Mesenchymal stem cell (in vitro differentiated cells and primary cell): ENCODE measurements at regions not wholly inside any gene's neighbourhood (a gene's known extent, or its start where the extent isn't known, plus 50 kb on each side); places are given as distances from the start of the nearest gene placed in this dataset.
A peak's percentile ranks its signal among the peaks of the same experiment; 100 is the strongest.

Experiments
- DNase-seq: peaks from one replicate; pipeline ENCODE4 v3.0.0-alpha.2; 2013
- H2AFZ ChIP-seq: one replicate; pipeline ENCODE4 v1.6.1; 2013; ENCODE audit warnings: low read depth, mild to moderate bottlenecking, control low read depth, inconsistent platforms, low read length, moderate library complexity
- H2AK5ac ChIP-seq: 2 replicates; pipeline ENCODE4 v1.6.1; 2013; ENCODE audit warnings: low read length, moderate library complexity, mild to moderate bottlenecking, inconsistent platforms; ENCODE audit not compliant: severe bottlenecking
- H2BK120ac ChIP-seq: one replicate; pipeline ENCODE4 v1.6.1; 2013; ENCODE audit warnings: low read depth, mild to moderate bottlenecking, inconsistent platforms, low read length, moderate library complexity
- H2BK12ac ChIP-seq, 2 experiments: one replicate each; pipeline ENCODE4 v1.6.1; 2013; ENCODE audit warnings: inconsistent platforms in 2 of 2, low read length in 2 of 2, mild to moderate bottlenecking in 2 of 2, moderate library complexity in 2 of 2, control low read depth in 1 of 2
- H2BK15ac ChIP-seq: one replicate; pipeline ENCODE4 v1.6.1; 2013; ENCODE audit warnings: mild to moderate bottlenecking, low read depth, inconsistent platforms; ENCODE audit not compliant: poor library complexity, severe bottlenecking
- H2BK5ac ChIP-seq: 2 replicates; pipeline ENCODE4 v1.6.1; 2013; ENCODE audit warnings: low read depth, mild to moderate bottlenecking, low read length, control low read depth, inconsistent platforms; ENCODE audit not compliant: poor library complexity, severe bottlenecking
- H3K14ac ChIP-seq, 2 experiments: one replicate each; pipeline ENCODE4 v1.6.1; 2013; ENCODE audit warnings: inconsistent platforms in 2 of 2, low read length in 2 of 2, control low read depth in 1 of 2, mild to moderate bottlenecking in 1 of 2, moderate library complexity in 1 of 2
- H3K18ac ChIP-seq, 2 experiments: one replicate each; pipeline ENCODE4 v1.6.1; 2013; ENCODE audit warnings: inconsistent platforms in 2 of 2, low read length in 2 of 2, control low read depth in 1 of 2, low read depth in 1 of 2, mild to moderate bottlenecking in 1 of 2
- H3K23ac ChIP-seq, 2 experiments: one replicate each; pipeline ENCODE4 v1.6.1; 2013; ENCODE audit warnings: inconsistent platforms in 2 of 2, low read length in 2 of 2, mild to moderate bottlenecking in 2 of 2, moderate library complexity in 2 of 2, control low read depth in 1 of 2
- H3K27ac ChIP-seq: 2 replicates; pipeline ENCODE4 v1.5.1; 2013; ENCODE audit warnings: mild to moderate bottlenecking, moderate library complexity, low read length, control low read depth, inconsistent platforms; ENCODE audit not compliant: poor library complexity, severe bottlenecking
- H3K27me3 ChIP-seq, 2 experiments: 2 replicates each; pipeline versions ENCODE4 v1.6.1 to v1.7.0; 2013; ENCODE audit warnings: low read length in 2 of 2, mild to moderate bottlenecking in 2 of 2, moderate library complexity in 2 of 2, control low read depth in 1 of 2, inconsistent platforms in 1 of 2; ENCODE audit not compliant: control insufficient read depth in 1 of 2, insufficient read depth in 1 of 2
- H3K36me3 ChIP-seq, 2 experiments: 2 replicates each; pipeline versions ENCODE4 v1.6.1 to v1.7.0; 2013; ENCODE audit warnings: low read length in 2 of 2, control low read depth in 1 of 2, inconsistent platforms in 1 of 2, low read depth in 1 of 2, mild to moderate bottlenecking in 1 of 2; ENCODE audit not compliant: insufficient read depth in 2 of 2, control insufficient read depth in 1 of 2
- H3K4ac ChIP-seq, 2 experiments: one replicate each; pipeline ENCODE4 v1.6.1; 2013; ENCODE audit warnings: inconsistent platforms in 2 of 2, low read length in 2 of 2, mild to moderate bottlenecking in 2 of 2, moderate library complexity in 2 of 2, control low read depth in 1 of 2, low read depth in 1 of 2
- H3K4me1 ChIP-seq: 2 replicates; pipeline ENCODE4 v1.6.1; 2013; ENCODE audit warnings: low read depth, low read length, control low read depth; ENCODE audit not compliant: control insufficient read depth, insufficient read depth
- H3K4me2 ChIP-seq: 2 replicates; pipeline ENCODE4 v1.6.1; 2013; ENCODE audit warnings: low read length, mild to moderate bottlenecking, inconsistent platforms; ENCODE audit not compliant: poor library complexity, severe bottlenecking
- H3K4me3 ChIP-seq, 2 experiments: 2 replicates each; pipeline versions ENCODE4 v1.5.1 to v1.7.0; 2013; ENCODE audit warnings: low read length in 2 of 2, mild to moderate bottlenecking in 2 of 2, control low read depth in 1 of 2, low read depth in 1 of 2; ENCODE audit not compliant: insufficient read depth in 1 of 2
- H3K79me1 ChIP-seq: replicated peaks from 2 replicates; pipeline ENCODE4 v1.6.1; 2013; ENCODE audit warnings: mild to moderate bottlenecking, control low read depth, low read length, inconsistent platforms; ENCODE audit not compliant: poor library complexity, severe bottlenecking
- H3K9ac ChIP-seq: 2 replicates; pipeline ENCODE4 v1.7.0; 2013; ENCODE audit warnings: mild to moderate bottlenecking, low read length, moderate library complexity
- H3K9me3 ChIP-seq: 2 replicates; pipeline ENCODE4 v1.7.0; 2013; ENCODE audit warnings: mild to moderate bottlenecking, low read length; ENCODE audit not compliant: control insufficient read depth
- H4K8ac ChIP-seq: one replicate; pipeline ENCODE4 v1.6.1; 2013; ENCODE audit warnings: inconsistent platforms, mild to moderate bottlenecking, low read length, moderate library complexity
- H4K91ac ChIP-seq: one replicate; pipeline ENCODE4 v1.6.1; 2013; ENCODE audit warnings: mild to moderate bottlenecking, low read length, inconsistent platforms
- WGBS: methylation state at CpG from one replicate; pipeline ENCODE4 v1.1.7; 2013; ENCODE audit warnings: mixed read lengths; 5-methylcytosine and 5-hydroxymethylcytosine counted together

DNA sequence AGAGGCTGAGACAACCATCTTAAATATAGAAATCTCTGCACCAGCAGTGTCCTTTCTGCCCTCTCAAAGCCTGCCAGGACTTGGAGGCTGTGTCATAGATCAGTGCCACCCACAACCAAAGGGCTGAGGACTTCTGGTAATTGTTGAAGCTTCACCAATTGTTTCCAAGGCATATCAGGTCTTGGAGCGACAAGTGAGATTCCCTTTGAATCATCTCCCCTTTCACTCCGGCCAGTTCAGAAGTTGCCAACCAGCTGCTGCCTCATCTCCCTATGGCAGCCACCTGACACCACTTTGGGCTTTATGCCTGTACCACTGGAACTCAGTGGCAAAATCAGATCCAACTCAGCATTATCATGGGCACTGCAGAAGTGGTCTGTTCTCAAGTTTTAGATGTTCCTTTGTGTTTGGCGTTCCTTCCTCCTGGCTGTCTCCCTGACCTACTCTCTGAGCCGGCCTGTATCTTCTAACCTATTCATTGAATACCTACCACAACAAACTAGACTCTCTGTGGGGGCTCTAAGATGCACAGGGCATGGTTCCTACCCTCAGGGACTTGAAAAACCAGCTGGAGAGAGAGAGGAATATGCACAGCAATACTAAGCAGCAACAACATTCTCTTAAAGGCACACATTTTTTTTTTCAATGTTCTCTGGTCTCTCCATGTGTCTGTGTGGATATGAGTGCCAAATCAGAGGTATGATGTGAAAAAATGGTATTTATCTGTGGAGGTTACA lies 90.8 kb upstream of the PFN2 start:
- no peaks in the 10 kb centered on the region for H3K36me3 ChIP-seq
- no peaks in the 10 kb centered on the region for H3K27me3 ChIP-seq
- WGBS, result 94% methylated on average over 4 of the region's 4 CpGs

DNA sequence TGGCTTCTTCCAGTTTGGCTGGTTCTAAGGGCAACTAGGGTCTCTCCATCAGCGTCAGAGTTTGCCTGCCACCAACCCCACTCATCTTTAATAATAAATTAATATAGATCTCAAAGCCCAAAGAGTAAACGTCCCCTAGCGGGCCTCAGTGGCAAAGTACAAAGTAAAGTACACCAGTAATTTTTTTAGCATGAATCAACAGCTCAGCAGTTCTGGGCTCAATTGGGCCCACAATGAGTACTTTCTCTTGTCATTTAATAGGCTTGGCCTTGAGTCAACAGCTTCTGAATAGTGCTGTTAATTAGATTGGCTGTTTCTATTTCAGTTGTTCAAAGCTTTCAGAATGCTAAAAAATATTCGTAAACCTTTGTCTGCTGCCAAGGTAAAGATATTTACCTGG lies 89.0 kb upstream of the PFN2 start:
- no peak overlapping the region for H3K4ac ChIP-seq
- H3K4me1 ChIP-seq, result no peaks in the 10 kb centered on the region
- no peak overlapping the region for H3K4me3 ChIP-seq
- H3K9me3 ChIP-seq, result no peaks in the 10 kb centered on the region
- H2BK5ac ChIP-seq, result no peak overlapping the region
- H2BK120ac ChIP-seq, result no peak overlapping the region
- no peaks in the 10 kb centered on the region for H3K36me3 ChIP-seq
- H3K27ac ChIP-seq, result no peak overlapping the region
- H3K14ac ChIP-seq, result no peak overlapping the region
- H3K18ac ChIP-seq, result no peak overlapping the region
- H3K27me3 ChIP-seq, result peaks cover 0 to 4% of the 10 kb centered on the region in 2 experiments
- no peak overlapping the region for H2AK5ac ChIP-seq
- no peak overlapping the region for H3K4me2 ChIP-seq
- 95% methylated on average over 4 of the region's 4 CpGs for WGBS
- DNase-seq, result no peak
- H3K23ac ChIP-seq, result no peak overlapping the region
- no peak overlapping the region for H2BK12ac ChIP-seq
- H4K91ac ChIP-seq, result no peak overlapping the region
- no peak overlapping the region for H3K9ac ChIP-seq
- H4K8ac ChIP-seq, result no peak overlapping the region
- H3K79me1 ChIP-seq, result no peaks in the 10 kb centered on the region
- H2BK15ac ChIP-seq, result no peak overlapping the region
- no peak overlapping the region for H2AFZ ChIP-seq

More for the DNA sequence above, 90.8 kb upstream of the PFN2 start:
- Histone ChIP-seq H3K4me1 (no peaks in the 10 kb centered on the region), H3K79me1 (no peaks in the 10 kb centered on the region), H2BK15ac (no peak overlapping the region), H4K91ac (no peak overlapping the region), H2BK5ac (no peak overlapping the region), H3K4me2 (no peak overlapping the region), H2AK5ac (no peak overlapping the region), H3K14ac (no peak overlapping the region), H3K27ac (no peak overlapping the region), H3K23ac (no peak overlapping the region), H2AFZ (no peak overlapping the region), H3K4ac (no peak overlapping the region), H2BK120ac (no peak overlapping the region), H3K18ac (peak overlapping the region in 1 of 2 experiments; percentile 12), H3K9me3 (no peaks in the 10 kb centered on the region), H3K4me3 (peak overlapping the region in 1 of 2 experiments; percentile 74), H2BK12ac (peak overlapping the region in 1 of 2 experiments; percentile 15), H3K9ac (peak overlapping the region; percentile 87), H4K8ac (no peak overlapping the region)
- DNase-seq, result no peak

DNA sequence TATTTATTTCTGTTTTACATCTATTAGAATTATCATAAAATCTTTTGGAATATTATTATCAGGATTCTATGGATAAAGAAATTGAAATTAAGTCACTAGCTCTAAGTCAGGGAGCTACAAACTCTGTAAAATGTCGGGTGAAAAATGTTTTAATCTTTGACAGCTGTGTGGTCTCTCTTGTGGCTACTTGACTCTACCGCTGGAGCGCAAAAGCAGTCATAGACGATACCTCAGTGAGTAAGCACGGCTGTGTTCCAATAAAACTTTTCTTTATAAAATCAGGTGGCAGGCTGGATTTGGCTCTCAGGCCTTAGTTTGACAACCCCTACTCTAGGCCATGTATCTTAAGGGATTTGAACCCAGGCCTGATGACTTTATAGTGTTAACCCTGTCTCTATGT lies 88.5 kb upstream of the PFN2 start:
- Histone ChIP-seq H3K4me3 (no peak overlapping the region), H2AFZ (no peak overlapping the region), H2BK5ac (no peak overlapping the region), H3K36me3 (no peaks in the 10 kb centered on the region), H3K79me1 (no peaks in the 10 kb centered on the region), H3K4ac (no peak overlapping the region), H2BK120ac (no peak overlapping the region), H3K9me3 (no peaks in the 10 kb centered on the region), H3K14ac (no peak overlapping the region), H3K18ac (no peak overlapping the region), H3K27ac (no peak overlapping the region), H3K4me1 (no peaks in the 10 kb centered on the region), H3K27me3 (peaks cover 0 to 4% of the 10 kb centered on the region in 2 experiments), H4K91ac (no peak overlapping the region), H4K8ac (no peak overlapping the region), H3K4me2 (no peak overlapping the region), H3K23ac (no peak overlapping the region), H2BK15ac (no peak overlapping the region), H2AK5ac (no peak overlapping the region), H3K9ac (no peak overlapping the region), H2BK12ac (no peak overlapping the region)
- 69% methylated on average over 5 of the region's 5 CpGs for WGBS
- no peak for DNase-seq

DNA sequence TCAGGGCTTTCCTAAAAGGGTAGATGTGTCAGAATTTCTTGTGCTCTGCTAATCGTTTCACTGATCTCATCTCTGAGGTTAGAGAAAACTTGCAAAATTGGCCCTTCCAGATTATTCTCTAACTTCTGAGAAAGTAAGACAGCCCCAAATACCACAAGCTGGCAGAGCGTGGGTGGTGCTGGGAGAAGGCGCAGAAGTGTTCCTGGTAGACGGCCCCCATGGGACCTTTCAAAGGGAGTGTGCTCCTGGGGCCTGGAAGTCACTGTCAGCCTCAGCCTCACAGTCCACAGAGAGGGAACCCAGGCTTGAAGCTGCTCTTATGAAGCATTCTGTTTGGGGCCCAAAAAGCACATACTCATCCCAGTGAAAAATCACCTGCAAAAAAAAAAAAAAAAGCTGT lies 86.5 kb upstream of the PFN2 start:
- no peak overlapping the region for H2BK5ac ChIP-seq
- no peak overlapping the region for H2BK15ac ChIP-seq
- peaks cover 0 to 4% of the 10 kb centered on the region in 2 experiments for H3K27me3 ChIP-seq
- H3K18ac ChIP-seq, result no peak overlapping the region
- no peak overlapping the region for H3K23ac ChIP-seq
- 88% methylated on average over 4 of the region's 4 CpGs for WGBS
- no peak overlapping the region for H3K4me3 ChIP-seq
- H2AK5ac ChIP-seq, result no peak overlapping the region
- no peaks in the 10 kb centered on the region for H3K9me3 ChIP-seq
- H2BK12ac ChIP-seq, result no peak overlapping the region
- no peak overlapping the region for H3K4ac ChIP-seq
- no peak overlapping the region for H3K27ac ChIP-seq
- no peaks in the 10 kb centered on the region for H3K36me3 ChIP-seq
- H3K4me2 ChIP-seq, result no peak overlapping the region
- no peak overlapping the region for H3K9ac ChIP-seq
- no peaks in the 10 kb centered on the region for H3K79me1 ChIP-seq
- H3K4me1 ChIP-seq, result no peaks in the 10 kb centered on the region
- no peak overlapping the region for H3K14ac ChIP-seq
- H2AFZ ChIP-seq, result no peak overlapping the region
- no peak overlapping the region for H4K91ac ChIP-seq
- H2BK120ac ChIP-seq, result no peak overlapping the region
- no peak overlapping the region for H4K8ac ChIP-seq
- no peak for DNase-seq
